IMR-90 (cell line): ENCODE measurements at regions not wholly inside any gene's neighbourhood (a gene's known extent, or its start where the extent isn't known, plus 50 kb on each side); places are given as distances from the start of the nearest gene placed in this dataset.

Source experiments
- ATAC-seq: fragments of 200-7000 bp; cut with Tn5 transposase; 2 replicates; pipeline ENCODE4 v1.9.1; 2020; ENCODE audit warnings: low read depth, mild to moderate bottlenecking, moderate library complexity
- BruUV-seq: library from RNA; stranded (reverse); fragments of 400-500 nt; replicated peaks from 2 replicates; lab custom pipeline; 2021; lab: Mats Ljungman, UMichigan
- CTCF ChIA-PET: fragments of 300-600 bp; formaldehyde crosslinking; extraction: SDS; loops from one replicate; lab custom pipeline; 2021; ENCODE audit warnings: antibody characterized with exemption; lab: Yijun Ruan, JAX
- POLR2A ChIA-PET: fragments of 300-600 bp; sonication (Branson Sonifier 250); formaldehyde crosslinking; loops from one replicate; lab custom pipeline; 2022; ENCODE audit warnings: antibody characterized with exemption; ENCODE audit not compliant: unreplicated experiment; lab: Charles Lee
- DNase-seq: peaks from one replicate; pipeline ENCODE4 v3.0.0; 2013
- H2AFZ ChIP-seq: replicated peaks from 2 replicates; pipeline ENCODE3; 2013; ENCODE audit warnings: low read length, mild to moderate bottlenecking; ENCODE audit not compliant: poor library complexity
- H2AK5ac ChIP-seq: 2 replicates; pipeline ENCODE4 v1.6.1; 2013; ENCODE audit warnings: low read depth, low read length, inconsistent platforms
- H2AK9ac ChIP-seq: replicated peaks from 2 replicates; pipeline ENCODE3; 2013; ENCODE audit warnings: mild to moderate bottlenecking, low read depth, low read length, moderate library complexity; ENCODE audit not compliant: poor library complexity
- H2BK120ac ChIP-seq: 2 replicates; pipeline ENCODE4 v1.6.1; 2013; ENCODE audit warnings: low read depth, low read length, inconsistent platforms
- H2BK15ac ChIP-seq: 3 replicates; pipeline ENCODE4 v1.6.1; 2013; ENCODE audit warnings: low read depth, low read length, inconsistent platforms
- H2BK20ac ChIP-seq: 2 replicates; pipeline ENCODE4 v1.6.1; 2013; ENCODE audit warnings: low read depth, mild to moderate bottlenecking, inconsistent platforms, low read length, moderate library complexity
- H2BK5ac ChIP-seq: 2 replicates; pipeline ENCODE4 v1.6.1; 2013; ENCODE audit warnings: mild to moderate bottlenecking, low read depth, low read length, inconsistent platforms; ENCODE audit not compliant: poor library complexity, severe bottlenecking
- H3K14ac ChIP-seq: replicated peaks from 2 replicates; pipeline ENCODE4 v1.6.1; 2013; ENCODE audit warnings: low read depth, low read length, inconsistent platforms
- H3K18ac ChIP-seq: 2 replicates; pipeline ENCODE4 v1.6.1; 2013; ENCODE audit warnings: low read depth, low read length, control low read depth
- H3K23ac ChIP-seq: 2 replicates; pipeline ENCODE4 v1.6.1; 2013; ENCODE audit warnings: low read depth, low read length, inconsistent platforms
- H3K27ac ChIP-seq: 2 replicates; pipeline ENCODE4 v1.5.1; 2013; ENCODE audit warnings: mild to moderate bottlenecking, control low read depth, low read length; ENCODE audit not compliant: insufficient read depth
- H3K27me3 ChIP-seq: 2 replicates; pipeline ENCODE4 v1.6.1; 2013; ENCODE audit warnings: low read length; ENCODE audit not compliant: control insufficient read depth, insufficient read depth
- H3K36me3 ChIP-seq: 2 replicates; pipeline ENCODE4 v1.6.1; 2013; ENCODE audit warnings: low read length, mixed read lengths; ENCODE audit not compliant: control insufficient read depth, insufficient read depth
- H3K4ac ChIP-seq: 2 replicates; pipeline ENCODE4 v1.6.1; 2013; ENCODE audit warnings: low read depth, low read length, inconsistent platforms
- H3K4me1 ChIP-seq: 2 replicates; pipeline ENCODE4 v1.6.1; 2013; ENCODE audit warnings: low read length, mixed read lengths; ENCODE audit not compliant: control insufficient read depth, insufficient read depth
- H3K4me2 ChIP-seq: 2 replicates; pipeline ENCODE4 v1.6.1; 2013; ENCODE audit warnings: low read depth, mild to moderate bottlenecking, control low read depth, low read length, moderate library complexity
- H3K4me3 ChIP-seq: 2 replicates; pipeline ENCODE4 v1.5.1; 2013; ENCODE audit warnings: low read depth, mild to moderate bottlenecking, control low read depth, low read length, moderate library complexity; ENCODE audit not compliant: insufficient read depth
- H3K56ac ChIP-seq: 2 replicates; pipeline ENCODE4 v1.6.1; 2013; ENCODE audit warnings: low read length, inconsistent platforms; ENCODE audit not compliant: insufficient read depth; ENCODE audit errors: extremely low read depth
- H3K79me1 ChIP-seq, 2 experiments: 2 replicates each; pipeline ENCODE4 v1.6.1; 2013; ENCODE audit warnings: low read length in 2 of 2, inconsistent platforms in 1 of 2, low read depth in 1 of 2
- H3K9ac ChIP-seq: 2 replicates; pipeline ENCODE4 v1.6.1; 2013; ENCODE audit warnings: low read depth, low read length, control low read depth
- H3K9me1 ChIP-seq: 2 replicates; pipeline ENCODE4 v1.6.1; 2013; ENCODE audit warnings: low read length, inconsistent platforms; ENCODE audit not compliant: insufficient read depth
- H3K9me3 ChIP-seq: 2 replicates; pipeline ENCODE4 v1.6.1; 2013; ENCODE audit warnings: low read length; ENCODE audit not compliant: control insufficient read depth, insufficient read depth
- H4K20me1 ChIP-seq: 2 replicates; pipeline ENCODE4 v1.6.1; 2013; ENCODE audit warnings: low read length, inconsistent platforms; ENCODE audit not compliant: insufficient read depth
- H4K5ac ChIP-seq: 2 replicates; pipeline ENCODE4 v1.6.1; 2013; ENCODE audit warnings: mild to moderate bottlenecking, low read depth, low read length, control low read depth
- H4K8ac ChIP-seq, 2 experiments: 2 replicates each; pipeline ENCODE4 v1.6.1; 2013; ENCODE audit warnings: low read depth in 2 of 2, low read length in 2 of 2, control low read depth in 1 of 2, inconsistent platforms in 1 of 2
- H4K91ac ChIP-seq: 2 replicates; pipeline ENCODE4 v1.6.1; 2013; ENCODE audit warnings: low read depth, low read length, inconsistent platforms; ENCODE audit not compliant: insufficient read depth
- BHLHE40 ChIP-seq: fragments of 150-350 bp; IDR thresholded peaks from 2 replicates; pipeline ENCODE4 v1.6.1; 2016; ENCODE audit warnings: mild to moderate bottlenecking, low read depth, low read length
- CEBPB ChIP-seq: IDR thresholded peaks from 2 replicates; pipeline ENCODE4 v1.6.1; 2012; ENCODE audit warnings: low read depth, low read length, improper control_type of control experiment
- CHD1 ChIP-seq: IDR thresholded peaks from 2 replicates; pipeline ENCODE4 v1.6.1; 2012; ENCODE audit warnings: low read depth, low read length, improper control_type of control experiment
- CTCF ChIP-seq: conservative IDR thresholded peaks from 2 replicates; pipeline ENCODE4 v1.5.1; 2012; ENCODE audit warnings: mild to moderate bottlenecking, low read depth, low read length, improper control_type of control experiment
- FOS ChIP-seq: fragments of 150-350 bp; IDR thresholded peaks from 2 replicates; pipeline ENCODE4 v1.6.1; 2016; ENCODE audit warnings: low read depth, low read length
- MAFK ChIP-seq: IDR thresholded peaks from 2 replicates; pipeline ENCODE4 v1.6.1; 2012; ENCODE audit warnings: low read depth, low read length, improper control_type of control experiment
- MAZ ChIP-seq: IDR thresholded peaks from 2 replicates; pipeline ENCODE4 v1.6.1; 2012; ENCODE audit warnings: low read depth, mild to moderate bottlenecking, low read length, improper control_type of control experiment, moderate library complexity, borderline replicate concordance
- MXI1 ChIP-seq: IDR thresholded peaks from 2 replicates; pipeline ENCODE4 v1.6.1; 2012; ENCODE audit warnings: low read depth, mild to moderate bottlenecking, low read length, moderate library complexity, borderline replicate concordance
- NFE2L2 ChIP-seq: fragments of 150-350 bp; IDR thresholded peaks from 2 replicates; pipeline ENCODE4 v1.6.1; 2016; ENCODE audit warnings: low read depth, mild to moderate bottlenecking, low read length
- POLR2A ChIP-seq: IDR thresholded peaks from 2 replicates; pipeline ENCODE4 v1.6.1; 2012; ENCODE audit warnings: mild to moderate bottlenecking, low read depth, low read length
- RAD21 ChIP-seq: IDR thresholded peaks from 2 replicates; pipeline ENCODE4 v1.6.1; 2012; ENCODE audit warnings: low read length, improper control_type of control experiment
- RCOR1 ChIP-seq: IDR thresholded peaks from 2 replicates; pipeline ENCODE4 v1.6.1; 2012; ENCODE audit warnings: mild to moderate bottlenecking, low read length, improper control_type of control experiment; ENCODE audit not compliant: insufficient replicate concordance
- RFX5 ChIP-seq: IDR thresholded peaks from 2 replicates; pipeline ENCODE4 v1.8.0; 2012; ENCODE audit warnings: low read depth, mild to moderate bottlenecking, low read length, moderate library complexity
- SMC3 ChIP-seq: fragments of 150-350 bp; IDR thresholded peaks from 2 replicates; pipeline ENCODE4 v1.6.1; 2016; ENCODE audit warnings: low read depth, mild to moderate bottlenecking, antibody characterized with exemption, low read length, moderate library complexity
- USF2 ChIP-seq: fragments of 150-350 bp; IDR thresholded peaks from 2 replicates; pipeline ENCODE4 v1.6.1; 2017; ENCODE audit warnings: mild to moderate bottlenecking, antibody characterized with exemption, low read length, low read depth
- WGBS, 2 experiments: methylation state at CpG; one replicate each; pipeline versions ENCODE4 v1.1.5 to v1.1.7; 2013; ENCODE audit warnings: missing lambda C conversion rate in 2 of 2; ENCODE audit not compliant: insufficient read length in 1 of 2; ENCODE audit errors: extremely low coverage in 2 of 2; 5-methylcytosine and 5-hydroxymethylcytosine counted together
- dilution Hi-C: fragments of 300-500 bp; cut with HindIII; formaldehyde crosslinking; loops from one replicate; pipeline ENCODE4 v1.14.3; 2018; ENCODE audit warnings: low sequenced_read_pairs; ENCODE audit not compliant: unreplicated experiment
- in situ Hi-C: fragments of 300-500 bp; cut with MboI; formaldehyde crosslinking; loops from 3 replicates; pipeline ENCODE4 v1.14.3; 2019; ENCODE audit warnings: low sequenced_read_pairs, inconsistent platforms, mixed read lengths
- intact Hi-C: fragments of 100-400 bp; cut with micrococcal nuclease; formaldehyde crosslinking; loops from 2 replicates; pipeline ENCODE4 v1.10.0; 2022
- TF ChIP-seq, protein P1 (sequence below): fragments of 150-350 bp; IDR thresholded peaks from 2 replicates; pipeline ENCODE4 v1.6.1; 2016; ENCODE audit warnings: low read depth, mild to moderate bottlenecking, low read length, moderate library complexity, borderline replicate concordance

DNA sequence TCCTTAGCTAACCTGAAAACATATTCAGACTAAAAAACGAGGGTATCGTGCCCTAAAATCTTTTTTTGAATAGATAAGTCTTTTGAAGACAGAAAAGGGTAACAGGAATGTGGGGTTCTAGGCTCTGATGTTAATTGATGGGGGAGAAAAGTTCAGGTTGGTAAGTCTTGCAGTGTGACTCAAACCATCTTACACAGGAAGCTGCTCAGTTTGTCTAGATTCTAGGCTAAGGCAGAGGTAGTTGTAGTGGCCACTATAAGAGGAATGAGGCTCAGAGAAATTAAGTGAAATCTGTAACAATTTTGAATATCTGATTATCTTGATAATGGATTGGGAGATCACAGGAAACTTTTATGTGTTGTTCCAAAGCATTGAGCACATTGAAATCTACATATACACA lies 267.9 kb downstream of the PDCD6IP start:
- dilution Hi-C loops (no loop called here), in situ Hi-C loops (no loop called here), intact Hi-C loops (no loop called here)
- H3K56ac ChIP-seq, result no peak overlapping the region
- no peak overlapping the region for H2AFZ ChIP-seq
- H3K4ac ChIP-seq, result no peak overlapping the region
- H2BK15ac ChIP-seq, result no peak overlapping the region
- no CpG with 5 or more reads among the region's 2 CpGs for WGBS, 2 experiments
- H3K79me1 ChIP-seq, result no peaks in the 10 kb centered on the region
- no peak overlapping the region for H3K18ac ChIP-seq
- H4K5ac ChIP-seq, result no peak overlapping the region
- no peak overlapping the region for H3K4me3 ChIP-seq
- H2BK5ac ChIP-seq, result no peak overlapping the region
- H2BK120ac ChIP-seq, result no peak overlapping the region
- ChIA-PET CTCF (interaction anchor here (2.8 kb wide), 1 partner anchor 9 kb away, joined by 7 read pairs; no protein-coding TSS in a partner anchor), POLR2A (no interaction called here)
- BruUV-seq, result no TSS peak
- ATAC-seq (peak; percentile 32; the same call in 1 of the 2 replicates), DNase-seq (no peak)
- no peaks in the 10 kb centered on the region for H3K9me1 ChIP-seq
- H3K9me3 ChIP-seq, result no peaks in the 10 kb centered on the region
- no peak overlapping the region for H3K27ac ChIP-seq
- no peak overlapping the region for H2AK9ac ChIP-seq
- no peak overlapping the region for H2AK5ac ChIP-seq
- no peaks in the 10 kb centered on the region for H4K20me1 ChIP-seq
- no peaks in the 10 kb centered on the region for H3K36me3 ChIP-seq
- H4K91ac ChIP-seq, result no peak overlapping the region
- H3K9ac ChIP-seq, result no peak overlapping the region
- H3K4me1 ChIP-seq, result no peaks in the 10 kb centered on the region
- H4K8ac ChIP-seq, result no peak overlapping the region
- TF ChIP-seq USF2 (no peak), POLR2A (no peak), RFX5 (no peak), CTCF (no peak), CHD1 (no peak), RAD21 (no peak), MAFK (no peak), MAZ (no peak), RCOR1 (no peak), NFE2L2 (no peak), SMC3 (no peak), FOS (no peak), CEBPB (no peak), MXI1 (no peak), BHLHE40 (no peak)
- TF ChIP-seq, protein P1, sequence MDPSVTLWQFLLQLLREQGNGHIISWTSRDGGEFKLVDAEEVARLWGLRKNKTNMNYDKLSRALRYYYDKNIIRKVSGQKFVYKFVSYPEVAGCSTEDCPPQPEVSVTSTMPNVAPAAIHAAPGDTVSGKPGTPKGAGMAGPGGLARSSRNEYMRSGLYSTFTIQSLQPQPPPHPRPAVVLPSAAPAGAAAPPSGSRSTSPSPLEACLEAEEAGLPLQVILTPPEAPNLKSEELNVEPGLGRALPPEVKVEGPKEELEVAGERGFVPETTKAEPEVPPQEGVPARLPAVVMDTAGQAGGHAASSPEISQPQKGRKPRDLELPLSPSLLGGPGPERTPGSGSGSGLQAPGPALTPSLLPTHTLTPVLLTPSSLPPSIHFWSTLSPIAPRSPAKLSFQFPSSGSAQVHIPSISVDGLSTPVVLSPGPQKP, result no peak
- H3K4me2 ChIP-seq, result no peak overlapping the region
- H3K14ac ChIP-seq, result no peak overlapping the region
- no peak overlapping the region for H3K23ac ChIP-seq
- no peak overlapping the region for H2BK20ac ChIP-seq
- H3K27me3 ChIP-seq, result no peaks in the 10 kb centered on the region; the same call in 1 of the 2 replicates
